Psoas muscle (tissue), 7 donors: ENCODE measurements at regions not wholly inside any gene's neighbourhood (a gene's known extent, or its start where the extent isn't known, plus 50 kb on each side); places are given as distances from the start of the nearest gene placed in this dataset.

ENCODE experiments used
- ATAC-seq, 4 donors: fragments of 200-7000 bp; cut with Tn5 transposase; one replicate each; pipeline ENCODE4 v1.9.1; 2020; ENCODE audit warnings: moderate library complexity in 3 of 4, mild to moderate bottlenecking in 2 of 4
- DNase-seq, 2 donors: peaks; one replicate each; pipeline ENCODE4 v3.0.0-alpha.2; 2020
- H3K27ac ChIP-seq: fragments of 200-600 bp; one replicate; pipeline ENCODE4 v1.8.0; 2022
- H3K27me3 ChIP-seq, 3 donors: fragments of 200-600 bp in 1 of 3; one replicate each; pipeline versions ENCODE4 v1.6.1 to v1.8.0; 2013 to 2022; ENCODE audit warnings: low read length in 2 of 3, mild to moderate bottlenecking in 2 of 3, moderate library complexity in 1 of 3; ENCODE audit not compliant: insufficient read depth in 3 of 3
- H3K36me3 ChIP-seq, 2 donors: fragments of 200-600 bp in 1 of 2; one replicate each; pipeline versions ENCODE4 v1.6.1 to v1.8.0; 2013 to 2022; ENCODE audit warnings: low read depth in 1 of 2, mild to moderate bottlenecking in 1 of 2, moderate library complexity in 1 of 2; ENCODE audit not compliant: insufficient read depth in 1 of 2
- H3K4me1 ChIP-seq: fragments of 200-600 bp; one replicate; pipeline ENCODE4 v1.8.0; 2022
- H3K4me3 ChIP-seq: fragments of 200-600 bp; one replicate; pipeline ENCODE4 v1.8.0; 2022; ENCODE audit warnings: mild to moderate bottlenecking
- H3K9me3 ChIP-seq: fragments of 200-600 bp; one replicate; pipeline ENCODE4 v1.8.0; 2022
- CTCF ChIP-seq: fragments of 200-600 bp; IDR thresholded peaks from one replicate; pipeline ENCODE4 v1.8.0; 2022; ENCODE audit warnings: antibody characterized with exemption
- WGBS, 3 donors: extraction: QIAGEN DNeasy Blood & Tissue Kit; methylation state at CpG; one replicate each; pipeline versions ENCODE4 v1.1.6 to v1.1.7; 2013; 5-methylcytosine and 5-hydroxymethylcytosine counted together
- intact Hi-C, 2 donors: fragments of 100-400 bp; cut with DNase I; formaldehyde crosslinking; loops; one replicate each; pipeline versions ENCODE4 v1.11.0 to v1.14.2; 2022
- donor health status: healthy with polysubstance abuse.
- donor health status: DM: no; HTN: no; CAD: no; lungs with moderate emphysema.
- donor health status: Bipolar disorder and iron deficiency.
- donor health status: healthy.
- donor health status: DM: yes; HTN: yes; CAD: no.
- donor health status: DM: no; HTN: no; CAD: no.
- donor health status: DM: yes; HTN: yes; CAD: no.

GRCh38 chr3:59460068-59460467, 410.2 kb upstream of the CFAP20DC start:
- H3K27ac ChIP-seq: no peak overlapping the region
- H3K4me3 ChIP-seq: no peak overlapping the region
- H3K4me1 ChIP-seq: no peaks in the 10 kb centered on the region
- DNase-seq: no peak
- H3K27me3 ChIP-seq: no peaks in the 10 kb centered on the region
- no peaks in the 10 kb centered on the region for H3K9me3 ChIP-seq
- 83 to 90% (median 83%) methylated on average over 2 of the region's 2 CpGs for WGBS, 3 donors
- no peak for ATAC-seq
- no peak for TF ChIP-seq CTCF
- no peaks in the 10 kb centered on the region for H3K36me3 ChIP-seq
- intact Hi-C loops: no loop called here

GRCh38 chr3:59456852-59457485, 407.1 kb upstream of the CFAP20DC start:
- ATAC-seq: no peak

GRCh38 chr3:59451800-59452746, 402.2 kb upstream of the CFAP20DC start:
- Histone ChIP-seq H3K36me3 (no peaks in the 10 kb centered on the region), H3K9me3 (no peaks in the 10 kb centered on the region), H3K27me3 (no peaks in the 10 kb centered on the region), H3K27ac (no peak overlapping the region), H3K4me1 (no peaks in the 10 kb centered on the region), H3K4me3 (no peak overlapping the region)
- intact Hi-C loops: no loop called here
- DNase-seq (no peak), ATAC-seq (no peak)
- no peak for TF ChIP-seq CTCF
- WGBS, 3 donors: 69 to 78% (median 73%) methylated on average over 7 of the region's 7 CpGs

More at GRCh38 chr3:59456852-59457485, 407.1 kb upstream of the CFAP20DC start:
- Histone ChIP-seq H3K36me3 (no peaks in the 10 kb centered on the region), H3K4me3 (no peak overlapping the region), H3K27ac (no peak overlapping the region), H3K4me1 (no peaks in the 10 kb centered on the region), H3K27me3 (no peaks in the 10 kb centered on the region), H3K9me3 (no peaks in the 10 kb centered on the region)
- intact Hi-C loops: no loop called here
- 75 to 87% (median 82%) methylated on average over 7 of the region's 7 CpGs for WGBS, 3 donors
- no peak for DNase-seq
- no peak for TF ChIP-seq CTCF

GRCh38 chr3:59450946-59451763, 401.3 kb upstream of the CFAP20DC start:
- Histone ChIP-seq H3K4me3 (no peak overlapping the region), H3K27me3 (no peaks in the 10 kb centered on the region), H3K36me3 (no peaks in the 10 kb centered on the region), H3K27ac (no peak overlapping the region), H3K4me1 (no peaks in the 10 kb centered on the region), H3K9me3 (no peaks in the 10 kb centered on the region)
- no peak for TF ChIP-seq CTCF
- no peak for DNase-seq
- WGBS, 3 donors: 15 to 22% (median 20%) methylated on average over 6 of the region's 6 CpGs
- intact Hi-C loops: no loop called here
- ATAC-seq: no peak
